Neural cell (in vitro differentiated cells): ENCODE measurements at regions not wholly inside any gene's neighbourhood (a gene's known extent, or its start where the extent isn't known, plus 50 kb on each side); places are given as distances from the start of the nearest gene placed in this dataset.

Source experiments
- H2AFZ ChIP-seq: fragments of 200-600, 300-800 bp; sonication (generic), shearing (Covaris generic); 2 replicates; pipeline ENCODE4 v1.6.0; 2014; ENCODE audit warnings: low read depth, mild to moderate bottlenecking, antibody characterized with exemption, low read length, moderate library complexity
- H3F3A ChIP-seq: fragments of 200-600 bp; shearing (Covaris generic); 2 replicates; pipeline ENCODE4 v1.6.1; 2016; ENCODE audit warnings: mild to moderate bottlenecking, moderate library complexity, mixed read lengths, antibody characterized with exemption, low read length; ENCODE audit not compliant: insufficient read depth, poor library complexity, severe bottlenecking
- H3K27ac ChIP-seq: fragments of 200-600, 300-800 bp; sonication (generic), shearing (Covaris generic); 2 replicates; pipeline ENCODE4 v1.5.1; 2014; ENCODE audit warnings: mild to moderate bottlenecking, low read length, moderate library complexity
- H3K27me3 ChIP-seq: fragments of 300-800, 200-600 bp; sonication (generic), shearing (Covaris generic); 2 replicates; pipeline ENCODE4 v1.6.0; 2014; ENCODE audit warnings: mild to moderate bottlenecking, low read depth, low read length, moderate library complexity; ENCODE audit not compliant: insufficient read depth
- H3K36me3 ChIP-seq: fragments of 300-800, 200-600 bp; sonication (generic), shearing (Covaris generic); 2 replicates; pipeline ENCODE4 v1.5.1; 2014; ENCODE audit warnings: mild to moderate bottlenecking, antibody characterized with exemption, low read length, moderate library complexity; ENCODE audit not compliant: insufficient read depth
- H3K4me2 ChIP-seq: fragments of 300-800, 200-600 bp; sonication (generic), shearing (Covaris generic); 2 replicates; pipeline ENCODE4 v1.6.0; 2014; ENCODE audit warnings: mild to moderate bottlenecking, low read length
- H3K4me3 ChIP-seq: fragments of 300-800, 200-600 bp; sonication (generic), shearing (Covaris generic); 2 replicates; pipeline ENCODE4 v1.5.1; 2014; ENCODE audit warnings: mild to moderate bottlenecking, low read length, moderate library complexity
- H3K79me2 ChIP-seq: fragments of 200-600 bp; shearing (Covaris generic); replicated peaks from 2 replicates; pipeline ENCODE4 v1.6.0; 2014; ENCODE audit warnings: mild to moderate bottlenecking, low read length, moderate library complexity; ENCODE audit not compliant: insufficient read depth
- H3K9ac ChIP-seq: fragments of 300-800, 200-600 bp; sonication (generic), shearing (Covaris generic); 2 replicates; pipeline ENCODE4 v1.6.1; 2016; ENCODE audit warnings: mild to moderate bottlenecking, low read length, mixed read lengths
- H3K9me2 ChIP-seq: fragments of 200-600 bp; shearing (Covaris generic); 2 replicates; pipeline ENCODE4 v1.6.1; 2016; ENCODE audit warnings: mild to moderate bottlenecking, low read length, mixed read lengths; ENCODE audit not compliant: insufficient read depth
- H3K9me3 ChIP-seq: fragments of 200-600, 300-800 bp; sonication (generic), shearing (Covaris generic); 2 replicates; pipeline ENCODE4 v1.6.1; 2016; ENCODE audit warnings: mild to moderate bottlenecking, mixed run types, low read length, moderate library complexity, mixed read lengths
- H4K20me1 ChIP-seq: fragments of 200-600 bp; shearing (Covaris generic); 2 replicates; pipeline ENCODE4 v1.6.1; 2016; ENCODE audit warnings: mild to moderate bottlenecking, mixed run types; ENCODE audit not compliant: insufficient read depth
- EP300 ChIP-seq: fragments of 450-650 bp; conservative IDR thresholded peaks from 2 replicates; pipeline ENCODE4 v1.6.1; 2014; ENCODE audit warnings: antibody characterized with exemption, mild to moderate bottlenecking, moderate library complexity; ENCODE audit not compliant: poor library complexity, severe bottlenecking
- EZH2 ChIP-seq: fragments of 200-600, 300-800 bp; shearing (Covaris generic), sonication (generic); IDR thresholded peaks from 2 replicates; pipeline ENCODE4 v1.6.1; 2014; ENCODE audit warnings: antibody characterized with exemption, low read length, borderline replicate concordance, mild to moderate bottlenecking; ENCODE audit not compliant: insufficient read depth, poor library complexity, severe bottlenecking
- MXI1 ChIP-seq: fragments of 450-650 bp; conservative IDR thresholded peaks from 2 replicates; pipeline ENCODE4 v1.6.1; 2014; ENCODE audit warnings: antibody characterized with exemption, mild to moderate bottlenecking; ENCODE audit not compliant: poor library complexity, severe bottlenecking
- POLR2AphosphoS5 ChIP-seq: IDR thresholded peaks from 2 replicates; pipeline ENCODE4 v1.6.1; 2012
- RAD21 ChIP-seq: fragments of 450-650 bp; conservative IDR thresholded peaks from 2 replicates; pipeline ENCODE4 v1.6.1; 2014; ENCODE audit warnings: antibody characterized with exemption, mild to moderate bottlenecking, moderate library complexity
- SMC3 ChIP-seq: fragments of 450-650 bp; conservative IDR thresholded peaks from 2 replicates; pipeline ENCODE4 v1.6.1; 2014; ENCODE audit warnings: antibody characterized with exemption, mild to moderate bottlenecking, moderate library complexity; ENCODE audit not compliant: poor library complexity
- TAF1 ChIP-seq: IDR thresholded peaks from 2 replicates; pipeline ENCODE4 v1.6.1; 2012; ENCODE audit warnings: low read depth
- TF ChIP-seq, protein P1 (sequence below): fragments of 450-650 bp; IDR thresholded peaks from 2 replicates; pipeline ENCODE4 v1.5.1; 2014; ENCODE audit warnings: antibody characterized with exemption, mild to moderate bottlenecking, moderate library complexity; ENCODE audit not compliant: poor library complexity, severe bottlenecking
- TF ChIP-seq, protein P2 (sequence below): IDR thresholded peaks from 2 replicates; pipeline ENCODE4 v1.6.1; 2012; ENCODE audit warnings: borderline replicate concordance

DNA sequence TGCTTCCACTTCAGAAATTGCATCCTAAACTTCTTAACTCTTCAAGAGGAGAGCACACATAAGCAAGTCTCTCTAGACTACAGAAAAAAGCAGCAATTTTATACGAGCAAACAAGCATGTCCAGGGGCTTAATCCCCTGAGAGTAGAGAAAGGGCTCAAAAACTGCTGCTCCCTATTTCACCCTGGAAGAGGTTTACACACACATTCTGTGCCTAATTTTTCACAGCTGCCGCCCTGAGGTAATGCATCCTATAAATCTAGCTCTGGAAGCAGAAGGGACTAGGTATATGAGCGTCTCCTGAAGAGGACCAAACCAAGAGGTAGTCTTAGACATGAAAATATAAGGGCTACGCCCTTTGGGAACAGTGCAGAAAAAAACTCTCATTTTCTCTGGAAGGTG lies 73.1 kb downstream of the CRPPA start:
- Histone ChIP-seq H3K9me2 (no peaks in the 10 kb centered on the region), H3K9me3 (no peaks in the 10 kb centered on the region), H3K4me2 (no peak overlapping the region), H3K79me2 (no peaks in the 10 kb centered on the region), H2AFZ (no peak overlapping the region), H3F3A (no peaks in the 10 kb centered on the region), H3K36me3 (no peaks in the 10 kb centered on the region), H3K27me3 (no peaks in the 10 kb centered on the region), H3K4me3 (no peak overlapping the region), H3K27ac (no peak overlapping the region), H4K20me1 (no peaks in the 10 kb centered on the region), H3K9ac (no peak overlapping the region)
- TF ChIP-seq, protein P1, sequence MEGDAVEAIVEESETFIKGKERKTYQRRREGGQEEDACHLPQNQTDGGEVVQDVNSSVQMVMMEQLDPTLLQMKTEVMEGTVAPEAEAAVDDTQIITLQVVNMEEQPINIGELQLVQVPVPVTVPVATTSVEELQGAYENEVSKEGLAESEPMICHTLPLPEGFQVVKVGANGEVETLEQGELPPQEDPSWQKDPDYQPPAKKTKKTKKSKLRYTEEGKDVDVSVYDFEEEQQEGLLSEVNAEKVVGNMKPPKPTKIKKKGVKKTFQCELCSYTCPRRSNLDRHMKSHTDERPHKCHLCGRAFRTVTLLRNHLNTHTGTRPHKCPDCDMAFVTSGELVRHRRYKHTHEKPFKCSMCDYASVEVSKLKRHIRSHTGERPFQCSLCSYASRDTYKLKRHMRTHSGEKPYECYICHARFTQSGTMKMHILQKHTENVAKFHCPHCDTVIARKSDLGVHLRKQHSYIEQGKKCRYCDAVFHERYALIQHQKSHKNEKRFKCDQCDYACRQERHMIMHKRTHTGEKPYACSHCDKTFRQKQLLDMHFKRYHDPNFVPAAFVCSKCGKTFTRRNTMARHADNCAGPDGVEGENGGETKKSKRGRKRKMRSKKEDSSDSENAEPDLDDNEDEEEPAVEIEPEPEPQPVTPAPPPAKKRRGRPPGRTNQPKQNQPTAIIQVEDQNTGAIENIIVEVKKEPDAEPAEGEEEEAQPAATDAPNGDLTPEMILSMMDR = no peak
- TF ChIP-seq RAD21 (no peak), EP300 (no peak)

DNA sequence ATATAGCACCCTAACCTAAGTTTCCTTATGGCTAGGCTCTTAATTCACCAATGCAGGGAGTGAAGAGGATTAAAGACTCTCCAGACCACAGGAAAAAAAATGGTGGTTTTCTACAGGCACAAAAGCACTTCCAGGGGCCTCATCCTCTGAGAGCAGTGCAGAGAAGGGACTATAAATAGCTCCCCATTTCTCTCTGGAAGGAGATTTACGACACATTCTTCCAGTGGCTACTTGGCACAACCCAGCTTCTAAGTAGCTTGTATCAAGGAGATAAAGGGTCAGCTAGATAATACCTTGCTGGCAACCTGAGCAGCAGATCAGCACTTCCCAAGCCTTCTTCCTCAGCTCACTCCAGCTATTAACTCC lies 73.5 kb downstream of the CRPPA start:
- TF ChIP-seq EZH2 (no peak), MXI1 (no peak), SMC3 (no peak), EP300 (no peak), TAF1 (no peak), RAD21 (no peak), POLR2AphosphoS5 (no peak)
- TF ChIP-seq, protein P1 = no peak
- TF ChIP-seq, protein P2, sequence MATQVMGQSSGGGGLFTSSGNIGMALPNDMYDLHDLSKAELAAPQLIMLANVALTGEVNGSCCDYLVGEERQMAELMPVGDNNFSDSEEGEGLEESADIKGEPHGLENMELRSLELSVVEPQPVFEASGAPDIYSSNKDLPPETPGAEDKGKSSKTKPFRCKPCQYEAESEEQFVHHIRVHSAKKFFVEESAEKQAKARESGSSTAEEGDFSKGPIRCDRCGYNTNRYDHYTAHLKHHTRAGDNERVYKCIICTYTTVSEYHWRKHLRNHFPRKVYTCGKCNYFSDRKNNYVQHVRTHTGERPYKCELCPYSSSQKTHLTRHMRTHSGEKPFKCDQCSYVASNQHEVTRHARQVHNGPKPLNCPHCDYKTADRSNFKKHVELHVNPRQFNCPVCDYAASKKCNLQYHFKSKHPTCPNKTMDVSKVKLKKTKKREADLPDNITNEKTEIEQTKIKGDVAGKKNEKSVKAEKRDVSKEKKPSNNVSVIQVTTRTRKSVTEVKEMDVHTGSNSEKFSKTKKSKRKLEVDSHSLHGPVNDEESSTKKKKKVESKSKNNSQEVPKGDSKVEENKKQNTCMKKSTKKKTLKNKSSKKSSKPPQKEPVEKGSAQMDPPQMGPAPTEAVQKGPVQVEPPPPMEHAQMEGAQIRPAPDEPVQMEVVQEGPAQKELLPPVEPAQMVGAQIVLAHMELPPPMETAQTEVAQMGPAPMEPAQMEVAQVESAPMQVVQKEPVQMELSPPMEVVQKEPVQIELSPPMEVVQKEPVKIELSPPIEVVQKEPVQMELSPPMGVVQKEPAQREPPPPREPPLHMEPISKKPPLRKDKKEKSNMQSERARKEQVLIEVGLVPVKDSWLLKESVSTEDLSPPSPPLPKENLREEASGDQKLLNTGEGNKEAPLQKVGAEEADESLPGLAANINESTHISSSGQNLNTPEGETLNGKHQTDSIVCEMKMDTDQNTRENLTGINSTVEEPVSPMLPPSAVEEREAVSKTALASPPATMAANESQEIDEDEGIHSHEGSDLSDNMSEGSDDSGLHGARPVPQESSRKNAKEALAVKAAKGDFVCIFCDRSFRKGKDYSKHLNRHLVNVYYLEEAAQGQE = no peak
- Histone ChIP-seq H3K27ac (no peak overlapping the region), H3K4me3 (no peak overlapping the region), H3K36me3 (no peaks in the 10 kb centered on the region), H3K79me2 (no peaks in the 10 kb centered on the region), H3K9ac (no peak overlapping the region), H3K4me2 (no peak overlapping the region), H3K9me2 (no peaks in the 10 kb centered on the region), H3F3A (no peaks in the 10 kb centered on the region), H3K27me3 (no peaks in the 10 kb centered on the region), H4K20me1 (no peaks in the 10 kb centered on the region), H3K9me3 (no peaks in the 10 kb centered on the region), H2AFZ (no peak overlapping the region)
